ENCODE measurements at regions not wholly inside any gene's neighbourhood (a gene's known extent, or its start where the extent isn't known, plus 50 kb on each side); places are given as distances from the start of the nearest gene placed in this dataset.

GRCh38 chr15:91530279-91530678 is 323.2 kb upstream of the SLCO3A1 start:
- no peaks in the 10 kb centered on the region for H3K9me3 ChIP-seq
- TF ChIP-seq CTCF (IDR thresholded peaks at IDR 0.05) (no peak), POLR2A (IDR thresholded peaks at IDR 0.05) (no peak)
- WGBS, 4 donors: 78 to 89% (median 85%) methylated on average over 6 of the region's 6 CpGs
- H3K4me1 ChIP-seq: peaks cover 0 to 15% (median under 1%) of the 10 kb centered on the region in 12 donors
- H3K27me3 ChIP-seq: no peaks in the 10 kb centered on the region
- peak overlapping the region in 1 of 12 donors; percentile 69 for H3K27ac ChIP-seq
- DNase-seq: no peak
- no peaks in the 10 kb centered on the region for H3K36me3 ChIP-seq
- intact Hi-C loops (cut with DNase I): loop anchor here in 2 of 10 donors (5.0 to 10.0 kb wide), 2 partner anchors 97 to 555 kb away; no protein-coding TSS in a partner anchor
- ATAC-seq: no peak
- H3K4me3 ChIP-seq: no peak overlapping the region

GRCh38 chr15:91530956-91531582 is 322.4 kb upstream of the SLCO3A1 start:
- TF ChIP-seq POLR2A (IDR thresholded peaks at IDR 0.05): no peak

GRCh38 chr15:91534235-91534634 is 319.3 kb upstream of the SLCO3A1 start:
- no peak overlapping the region for H3K27ac ChIP-seq
- no peaks in the 10 kb centered on the region for H3K9me3 ChIP-seq
- no peak overlapping the region for H3K4me3 ChIP-seq
- H3K36me3 ChIP-seq: no peaks in the 10 kb centered on the region
- intact Hi-C loops (cut with DNase I): loop anchor here in 2 of 10 donors (5.0 to 10.0 kb wide), 2 partner anchors 93 to 551 kb away; no protein-coding TSS in a partner anchor
- ATAC-seq (no peak), DNase-seq (no peak)
- H3K27me3 ChIP-seq: no peaks in the 10 kb centered on the region
- TF ChIP-seq POLR2A (IDR thresholded peaks at IDR 0.05): no peak
- TF ChIP-seq CTCF (IDR thresholded peaks at IDR 0.05): no peak
- WGBS, 4 donors: 83 to 89% (median 87%) methylated on average over 2 of the region's 2 CpGs
- peaks cover 0 to 31% (median 9%) of the 10 kb centered on the region in 12 donors for H3K4me1 ChIP-seq

More at GRCh38 chr15:91530956-91531582, 322.4 kb upstream of the SLCO3A1 start:
- no peaks in the 10 kb centered on the region for H3K36me3 ChIP-seq
- peak in 2 of 5 donors; percentile 36 to 42 for DNase-seq
- peak; percentile 77 to 87 (median 80) for ATAC-seq
- no peak overlapping the region for H3K4me3 ChIP-seq
- no peaks in the 10 kb centered on the region for H3K9me3 ChIP-seq
- intact Hi-C loops (cut with DNase I): loop anchor here in 2 of 10 donors (5.0 to 10.0 kb wide), 2 partner anchors 96 to 554 kb away; no protein-coding TSS in a partner anchor
- H3K4me1 ChIP-seq: peaks cover 0 to 14% (median 3%) of the 10 kb centered on the region in 12 donors
- 50 to 57% (median 53%) methylated on average over 9 of the region's 9 CpGs for WGBS, 4 donors
- no peaks in the 10 kb centered on the region for H3K27me3 ChIP-seq
- H3K27ac ChIP-seq: peak overlapping the region in 5 of 12 donors; percentile 12 to 69 (median 44)

- TF ChIP-seq CTCF (IDR thresholded peaks at IDR 0.05): no peak
- no peak for TF ChIP-seq POLR2A (IDR thresholded peaks at IDR 0.05)
- no peaks in the 10 kb centered on the region for H3K27me3 ChIP-seq
- no peak for ATAC-seq
- intact Hi-C loops (cut with DNase I): loop anchor here in 2 of 10 donors (5.0 to 10.0 kb wide), 2 partner anchors 92 to 550 kb away; no protein-coding TSS in a partner anchor
- no peak overlapping the region for H3K27ac ChIP-seq
- H3K9me3 ChIP-seq: no peaks in the 10 kb centered on the region
- H3K4me3 ChIP-seq: no peak overlapping the region
- 90 to 94% (median 93%) methylated on average over 2 of the region's 2 CpGs for WGBS, 4 donors
- no peak for DNase-seq
- H3K4me1 ChIP-seq: peaks cover 0 to 31% (median 9%) of the 10 kb centered on the region in 12 donors
- H3K36me3 ChIP-seq: no peaks in the 10 kb centered on the region
Observed at GRCh38 chr15:91534976-91535375, 318.5 kb upstream of the SLCO3A1 start.

Data from heart left ventricle (tissue), 16 donors.